GM21390 (cell line): ENCODE measurements at regions not wholly inside any gene's neighbourhood (a gene's known extent, or its start where the extent isn't known, plus 50 kb on each side); places are given as distances from the start of the nearest gene placed in this dataset.
"Not testable (repeated sequence)": the region's sequence is repeated elsewhere in the genome, so short reads cannot be mapped to it uniquely, and the experiment has no call there.

Experiments used
- ATAC-seq: cut with Tn5 transposase; IDR thresholded peaks from one replicate; pipeline ENCODE4 v1.9.1; 2021; ENCODE audit not compliant: unreplicated experiment

- ATAC-seq, result no peak
These were observed 385.6 kb upstream of the ADGRL3 start for GRCh38 chr4:60814549-60814948.

- no peak for ATAC-seq
These were observed 382.5 kb upstream of the ADGRL3 start for GRCh38 chr4:60817609-60818008.

GRCh38 chr4:60822986-60823385 is 377.1 kb upstream of the ADGRL3 start:
- no peak for ATAC-seq

GRCh38 chr4:60840020-60840419 is 360.1 kb upstream of the ADGRL3 start:
- ATAC-seq, result no peak

- no peak for ATAC-seq
These were observed 353.4 kb upstream of the ADGRL3 start for GRCh38 chr4:60846678-60847077.

GRCh38 chr4:60847614-60848013 is 352.5 kb upstream of the ADGRL3 start:
- ATAC-seq, result no peak

- no peak for ATAC-seq
These were observed 342.9 kb upstream of the ADGRL3 start for GRCh38 chr4:60857130-60857753.

GRCh38 chr4:60863442-60863841 is 336.7 kb upstream of the ADGRL3 start:
- no peak for ATAC-seq

- ATAC-seq, result no peak
These were observed 334.9 kb upstream of the ADGRL3 start for GRCh38 chr4:60865273-60865672.

GRCh38 chr4:60868232-60868960 is 331.7 kb upstream of the ADGRL3 start:
- ATAC-seq, result no peak

GRCh38 chr4:60879135-60879701 is 320.9 kb upstream of the ADGRL3 start:
- ATAC-seq, result no peak

GRCh38 chr4:60884587-60884986 is 315.5 kb upstream of the ADGRL3 start:
- ATAC-seq, result no peak

- no peak for ATAC-seq
These were observed 315.1 kb upstream of the ADGRL3 start for GRCh38 chr4:60885011-60885410.

- ATAC-seq, result no peak
These were observed 309.4 kb upstream of the ADGRL3 start for GRCh38 chr4:60890743-60891142.

- no peak for ATAC-seq
These were observed 308.2 kb upstream of the ADGRL3 start for GRCh38 chr4:60891947-60892346.

- ATAC-seq, result no peak
These were observed 302.7 kb upstream of the ADGRL3 start for GRCh38 chr4:60897415-60897814.

- no peak for ATAC-seq
These were observed 295.0 kb upstream of the ADGRL3 start for GRCh38 chr4:60905162-60905561.

GRCh38 chr4:60911127-60911526 is 289.0 kb upstream of the ADGRL3 start:
- ATAC-seq, result no peak

GRCh38 chr4:60913002-60913401 is 287.1 kb upstream of the ADGRL3 start:
- no peak for ATAC-seq

GRCh38 chr4:60913671-60914070 is 286.5 kb upstream of the ADGRL3 start:
- no peak for ATAC-seq

GRCh38 chr4:60921735-60922134 is 278.4 kb upstream of the ADGRL3 start:
- ATAC-seq, result not testable (repeated sequence)

GRCh38 chr4:60923075-60923474 is 277.1 kb upstream of the ADGRL3 start:
- ATAC-seq, result no peak
